Peyer's patch (tissue), 4 donors: ENCODE measurements at regions not wholly inside any gene's neighbourhood (a gene's known extent, or its start where the extent isn't known, plus 50 kb on each side); places are given as distances from the start of the nearest gene placed in this dataset.

ENCODE experiments used
- DNase-seq, 3 donors: peaks; one replicate each; pipeline ENCODE4 v3.0.0-alpha.2; 2017 to 2019
- H3K27ac ChIP-seq, 4 donors: fragments of 200-600 bp; sonication (generic); one replicate each; pipeline ENCODE4 v1.5.1; 2016 to 2019
- H3K27me3 ChIP-seq, 2 donors: fragments of 200-600 bp; sonication (generic); one replicate each; pipeline ENCODE4 v1.5.1; 2019
- H3K36me3 ChIP-seq, 3 donors: fragments of 200-600 bp; sonication (generic); one replicate each; pipeline ENCODE4 v1.5.1; 2016 to 2019
- H3K4me1 ChIP-seq, 4 donors: fragments of 200-600 bp; sonication (generic); one replicate each; pipeline ENCODE4 v1.5.1; 2016 to 2019
- H3K4me3 ChIP-seq, 4 donors: fragments of 200-600 bp; sonication (generic); 1 replicate in 3 of 4; 2 replicates in 1 of 4; pipeline ENCODE4 v1.5.1; 2016 to 2019; ENCODE audit warnings: mild to moderate bottlenecking in 1 of 4
- H3K9me3 ChIP-seq, 4 donors: fragments of 200-600 bp; sonication (generic); one replicate each; pipeline ENCODE4 v1.5.1; 2016 to 2019; ENCODE audit warnings: mild to moderate bottlenecking in 1 of 4
- CTCF ChIP-seq, 6 experiments: fragments of 450-650 bp in 4 of 6; fragments of 200-600 bp in 2 of 6; sonication (generic) in 1 of 6; IDR thresholded peaks; one replicate each; pipeline ENCODE4 v1.5.1; 2017 to 2019; ENCODE audit warnings: antibody characterized with exemption in 6 of 6, mild to moderate bottlenecking in 3 of 6, moderate library complexity in 1 of 6
- POLR2A ChIP-seq, 2 donors: fragments of 450-650 bp; IDR thresholded peaks; one replicate each; pipeline ENCODE4 v1.5.1; 2017; ENCODE audit warnings: antibody characterized with exemption in 2 of 2, mild to moderate bottlenecking in 2 of 2, moderate library complexity in 2 of 2

- TF ChIP-seq POLR2A (IDR thresholded peaks at IDR 0.05) (no peak), CTCF (IDR thresholded peaks at IDR 0.05) (no peak)
- no peaks in the 10 kb centered on the region for H3K4me1 ChIP-seq
- H3K9me3 ChIP-seq = no peaks in the 10 kb centered on the region
- H3K4me3 ChIP-seq = no peak overlapping the region
- no peaks in the 10 kb centered on the region for H3K36me3 ChIP-seq
- H3K27ac ChIP-seq = no peak overlapping the region
- no peak for DNase-seq
- H3K27me3 ChIP-seq = no peaks in the 10 kb centered on the region
Observed at GRCh38 chr12:108462686-108463085, 52.4 kb upstream of the FICD start.

GRCh38 chr12:108461058-108461660, 53.9 kb upstream of the FICD start:
- no peak for DNase-seq
- Histone ChIP-seq H3K4me1 (no peaks in the 10 kb centered on the region), H3K4me3 (no peak overlapping the region), H3K9me3 (no peaks in the 10 kb centered on the region), H3K27me3 (no peaks in the 10 kb centered on the region), H3K27ac (no peak overlapping the region), H3K36me3 (no peaks in the 10 kb centered on the region)
- TF ChIP-seq POLR2A (IDR thresholded peaks at IDR 0.05) (no peak), CTCF (IDR thresholded peaks at IDR 0.05) (no peak)

GRCh38 chr12:108459149-108459548, 55.9 kb upstream of the FICD start:
- Histone ChIP-seq H3K9me3 (no peaks in the 10 kb centered on the region), H3K36me3 (no peaks in the 10 kb centered on the region), H3K27me3 (no peaks in the 10 kb centered on the region), H3K27ac (no peak overlapping the region), H3K4me3 (no peak overlapping the region), H3K4me1 (no peaks in the 10 kb centered on the region)
- no peak for TF ChIP-seq POLR2A (IDR thresholded peaks at IDR 0.05)
- no peak for TF ChIP-seq CTCF (IDR thresholded peaks at IDR 0.05)
- DNase-seq = no peak

GRCh38 chr12:108457734-108458361, 57.2 kb upstream of the FICD start:
- Histone ChIP-seq H3K27me3 (no peaks in the 10 kb centered on the region), H3K9me3 (no peaks in the 10 kb centered on the region), H3K36me3 (no peaks in the 10 kb centered on the region), H3K4me1 (no peaks in the 10 kb centered on the region), H3K27ac (no peak overlapping the region), H3K4me3 (no peak overlapping the region)
- TF ChIP-seq CTCF (IDR thresholded peaks at IDR 0.05) (no peak), POLR2A (IDR thresholded peaks at IDR 0.05) (no peak)
- DNase-seq = no peak

- Histone ChIP-seq H3K9me3 (no peaks in the 10 kb centered on the region), H3K4me1 (no peaks in the 10 kb centered on the region), H3K36me3 (no peaks in the 10 kb centered on the region), H3K4me3 (no peak overlapping the region), H3K27me3 (no peaks in the 10 kb centered on the region), H3K27ac (no peak overlapping the region)
- DNase-seq = no peak
- no peak for TF ChIP-seq POLR2A (IDR thresholded peaks at IDR 0.05)
- peak in 5 of 6 experiments; percentile 38 to 60 (median 51) for TF ChIP-seq CTCF (IDR thresholded peaks at IDR 0.05)
Observed at GRCh38 chr12:108457006-108457733, 57.9 kb upstream of the FICD start.
